ENCODE measurements at regions not wholly inside any gene's neighbourhood (a gene's known extent, or its start where the extent isn't known, plus 50 kb on each side); places are given as distances from the start of the nearest gene placed in this dataset.

DNA sequence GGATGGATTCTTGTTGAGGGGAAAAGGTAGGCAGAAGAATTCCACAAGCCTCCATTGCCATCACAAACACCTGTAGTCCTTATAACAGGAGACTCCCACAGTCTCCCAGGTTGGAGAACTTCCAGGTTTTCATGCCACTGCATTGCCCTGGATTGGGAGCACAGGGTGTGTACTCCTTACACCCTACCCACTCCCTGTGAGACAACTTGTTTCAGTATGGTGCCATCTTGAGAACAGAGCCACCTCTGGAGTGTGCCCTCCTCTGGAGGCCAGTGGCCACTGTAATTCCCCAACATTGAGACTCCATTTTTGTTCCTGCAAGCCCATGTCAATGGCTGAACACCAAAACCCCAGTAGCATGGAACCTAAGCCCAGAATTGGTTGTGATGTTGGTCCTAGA lies 123.5 kb upstream of the LAMA2 start:
- Mint-ChIP-seq H3K27ac (no peak overlapping the region), H3K4me3 (no peak overlapping the region), H3K27me3 (peaks cover 2 to 12% of the 10 kb centered on the region in 2 donors), H3K4me1 (no peaks in the 10 kb centered on the region), H3K36me3 (no peaks in the 10 kb centered on the region), H3K9me3 (peaks cover 0 to 2% (median 0%) of the 10 kb centered on the region in 8 donors)
- DNase-seq = no peak
- intact Hi-C loops (cut with micrococcal nuclease) = no loop called here
- ChIA-PET CTCF (ENCODE audit: partially characterized antibody) (no interaction called here), POLR2A (ENCODE audit: partially characterized antibody) (no interaction called here)
- no peaks in the 10 kb centered on the region for H3K9me3 ChIP-seq (ENCODE audit: control insufficient read depth in 1 of 2, low read length in 2 of 2)
- no peaks in the 10 kb centered on the region for H3K27me3 ChIP-seq (ENCODE audit: insufficient read depth, low read length)
- no peak overlapping the region for H3K27ac ChIP-seq (ENCODE audit: low read depth, low read length)
- no peak overlapping the region for H3K4me3 ChIP-seq (ENCODE audit: low read length in 2 of 2)
- H3K36me3 ChIP-seq (ENCODE audit: insufficient read depth, low read length) = no peaks in the 10 kb centered on the region
- H3K4me1 ChIP-seq (ENCODE audit: insufficient read depth, low read length) = no peaks in the 10 kb centered on the region

GRCh38 chr6:128757961-128758360 lies 125.0 kb upstream of the LAMA2 start:
- peaks cover 0 to 2% (median 0%) of the 10 kb centered on the region in 8 donors for H3K9me3 Mint-ChIP-seq
- DNase-seq = no peak
- intact Hi-C loops (cut with micrococcal nuclease) = no loop called here
- no peaks in the 10 kb centered on the region for H3K4me1 Mint-ChIP-seq
- H3K4me1 ChIP-seq (ENCODE audit: insufficient read depth, low read length) = no peaks in the 10 kb centered on the region
- H3K27ac Mint-ChIP-seq = no peak overlapping the region
- H3K9me3 ChIP-seq (ENCODE audit: control insufficient read depth in 1 of 2, low read length in 2 of 2) = no peaks in the 10 kb centered on the region
- H3K27ac ChIP-seq (ENCODE audit: low read depth, low read length) = no peak overlapping the region
- no peaks in the 10 kb centered on the region for H3K36me3 Mint-ChIP-seq
- H3K27me3 Mint-ChIP-seq = peaks cover 2 to 12% of the 10 kb centered on the region in 2 donors
- no peak overlapping the region for H3K4me3 Mint-ChIP-seq
- ChIA-PET CTCF (ENCODE audit: partially characterized antibody) (no interaction called here), POLR2A (ENCODE audit: partially characterized antibody) (no interaction called here)
- no peaks in the 10 kb centered on the region for H3K27me3 ChIP-seq (ENCODE audit: insufficient read depth, low read length)
- H3K4me3 ChIP-seq (ENCODE audit: low read length in 2 of 2) = no peak overlapping the region
- H3K36me3 ChIP-seq (ENCODE audit: insufficient read depth, low read length) = no peaks in the 10 kb centered on the region

- H3K4me1 ChIP-seq (ENCODE audit: insufficient read depth, low read length) = no peaks in the 10 kb centered on the region
- POLR2A ChIA-PET (ENCODE audit: partially characterized antibody) = no interaction called here
- no peak for DNase-seq
- H3K4me3 ChIP-seq (ENCODE audit: low read length in 2 of 2) = no peak overlapping the region
- Mint-ChIP-seq H3K4me3 (no peak overlapping the region), H3K27me3 (peaks cover 2 to 5% of the 10 kb centered on the region in 2 donors), H3K36me3 (no peaks in the 10 kb centered on the region), H3K4me1 (no peaks in the 10 kb centered on the region), H3K9me3 (no peaks in the 10 kb centered on the region), H3K27ac (no peak overlapping the region)
- H3K36me3 ChIP-seq (ENCODE audit: insufficient read depth, low read length) = no peaks in the 10 kb centered on the region
- H3K27ac ChIP-seq (ENCODE audit: low read depth, low read length) = no peak overlapping the region
- intact Hi-C loops (cut with micrococcal nuclease) = no loop called here
- CTCF ChIA-PET (ENCODE audit: partially characterized antibody) = no interaction called here
- H3K27me3 ChIP-seq (ENCODE audit: insufficient read depth, low read length) = no peaks in the 10 kb centered on the region
- H3K9me3 ChIP-seq (ENCODE audit: control insufficient read depth in 1 of 2, low read length in 2 of 2) = no peaks in the 10 kb centered on the region
Observed at GRCh38 chr6:128754658-128755256, 128.2 kb upstream of the LAMA2 start.

DNA sequence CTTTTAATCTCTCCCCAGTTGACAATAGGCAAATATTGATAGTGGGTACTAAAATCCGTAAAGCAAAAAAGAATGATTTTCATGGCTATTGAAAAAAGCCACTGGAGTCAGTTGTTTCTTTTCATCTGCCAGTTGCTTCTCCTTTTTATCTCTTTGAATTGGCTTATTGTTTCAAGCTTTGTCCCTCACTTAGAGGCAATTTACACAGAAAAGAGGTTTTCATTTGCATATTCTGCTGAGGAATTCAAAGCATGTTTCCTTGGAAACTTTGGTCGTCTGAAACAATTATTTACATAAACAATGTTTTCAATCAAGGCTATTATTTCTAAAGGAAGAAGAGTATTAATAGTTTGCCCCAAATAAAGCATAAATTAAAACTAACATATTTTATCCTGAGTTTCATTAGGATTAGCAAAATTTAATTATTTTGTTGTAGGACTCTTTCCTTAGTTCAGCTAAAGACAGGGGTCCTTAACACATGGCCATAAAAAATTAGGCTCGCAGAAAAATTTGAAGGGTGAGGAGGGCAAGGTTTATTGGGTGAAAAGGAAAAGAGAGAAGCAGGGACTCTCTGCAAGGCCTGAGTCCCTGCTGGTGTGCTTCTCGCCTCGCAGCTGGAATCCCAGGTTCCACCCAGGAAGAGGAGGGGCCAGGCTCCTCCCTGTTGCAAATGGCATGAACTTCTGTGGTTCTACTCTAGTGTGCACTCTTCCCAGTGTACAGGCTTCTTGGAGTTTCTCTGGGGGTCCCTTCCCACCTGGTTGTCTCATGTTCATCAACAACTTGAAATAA lies 138.8 kb upstream of the LAMA2 start:
- no peak for DNase-seq
- Mint-ChIP-seq H3K27ac (no peak overlapping the region), H3K9me3 (peaks cover 0 to 3% (median 0%) of the 10 kb centered on the region in 8 donors), H3K27me3 (peaks cover 3 to 4% of the 10 kb centered on the region in 2 donors), H3K4me3 (no peak overlapping the region), H3K4me1 (no peaks in the 10 kb centered on the region), H3K36me3 (no peaks in the 10 kb centered on the region)
- Histone ChIP-seq H3K4me3 (ENCODE audit: low read length in 2 of 2) (no peak overlapping the region), H3K4me1 (ENCODE audit: insufficient read depth, low read length) (no peaks in the 10 kb centered on the region), H3K27ac (ENCODE audit: low read depth, low read length) (no peak overlapping the region), H3K36me3 (ENCODE audit: insufficient read depth, low read length) (no peaks in the 10 kb centered on the region), H3K9me3 (ENCODE audit: control insufficient read depth in 1 of 2, low read length in 2 of 2) (no peaks in the 10 kb centered on the region), H3K27me3 (ENCODE audit: insufficient read depth, low read length) (no peaks in the 10 kb centered on the region)
- CTCF ChIA-PET (ENCODE audit: partially characterized antibody) = interaction anchor here (0.6 kb wide), 1 partner anchor 1459 kb away, joined by 3 read pairs; no protein-coding TSS in a partner anchor
- POLR2A ChIA-PET (ENCODE audit: partially characterized antibody) = no interaction called here
- intact Hi-C loops (cut with micrococcal nuclease) = no loop called here

DNA sequence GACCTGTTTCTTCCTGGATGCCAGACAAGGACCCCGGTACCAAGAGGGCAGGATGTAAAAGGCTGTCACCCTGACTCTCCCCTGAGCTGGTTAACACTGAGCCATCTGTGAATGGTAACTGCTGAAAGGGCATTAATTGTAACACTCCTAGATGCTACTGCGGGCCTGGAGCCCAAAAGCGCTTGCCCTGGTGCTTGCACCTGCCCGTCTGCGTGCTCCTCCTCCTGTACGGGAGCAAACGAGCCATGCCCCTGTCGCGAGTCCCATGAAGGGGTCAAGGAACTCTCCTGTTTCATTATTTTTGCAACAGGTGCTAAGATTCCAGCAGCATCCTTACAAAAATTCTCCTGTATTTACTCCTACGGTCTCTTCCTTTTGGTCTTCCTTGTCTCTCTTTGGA lies 140.0 kb upstream of the LAMA2 start:
- Histone ChIP-seq H3K9me3 (ENCODE audit: control insufficient read depth in 1 of 2, low read length in 2 of 2) (no peaks in the 10 kb centered on the region), H3K4me3 (ENCODE audit: low read length in 2 of 2) (no peak overlapping the region), H3K4me1 (ENCODE audit: insufficient read depth, low read length) (no peaks in the 10 kb centered on the region), H3K36me3 (ENCODE audit: insufficient read depth, low read length) (no peaks in the 10 kb centered on the region), H3K27me3 (ENCODE audit: insufficient read depth, low read length) (no peaks in the 10 kb centered on the region), H3K27ac (ENCODE audit: low read depth, low read length) (no peak overlapping the region)
- ChIA-PET CTCF (ENCODE audit: partially characterized antibody) (no interaction called here), POLR2A (ENCODE audit: partially characterized antibody) (no interaction called here)
- H3K9me3 Mint-ChIP-seq = peaks cover 0 to 3% (median 0%) of the 10 kb centered on the region in 8 donors
- H3K4me1 Mint-ChIP-seq = no peaks in the 10 kb centered on the region
- no peaks in the 10 kb centered on the region for H3K36me3 Mint-ChIP-seq
- H3K27me3 Mint-ChIP-seq = peaks cover 3 to 4% of the 10 kb centered on the region in 2 donors
- intact Hi-C loops (cut with micrococcal nuclease) = no loop called here
- no peak for DNase-seq
- H3K27ac Mint-ChIP-seq = no peak overlapping the region
- H3K4me3 Mint-ChIP-seq = no peak overlapping the region

DNA sequence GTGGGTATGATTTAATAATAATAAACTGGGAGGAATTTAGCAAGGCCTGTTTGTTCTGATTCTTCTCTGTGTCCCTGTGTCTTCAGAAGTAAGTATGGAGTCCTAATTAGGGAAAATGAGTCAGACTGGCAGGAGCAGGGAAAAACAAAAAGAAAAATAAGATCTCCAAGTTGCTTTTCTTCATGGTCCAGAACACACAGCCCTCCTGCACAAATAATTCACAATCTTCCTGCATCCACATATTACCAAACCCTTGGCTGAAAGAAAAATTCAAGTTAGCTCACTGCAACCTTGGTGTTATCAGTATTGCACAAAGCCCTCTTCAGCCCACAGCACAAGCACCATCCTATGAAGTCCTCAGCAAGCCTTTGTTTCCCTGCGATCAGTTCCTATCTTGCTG lies 142.0 kb upstream of the LAMA2 start:
- no peaks in the 10 kb centered on the region for H3K9me3 Mint-ChIP-seq
- intact Hi-C loops (cut with micrococcal nuclease) = no loop called here
- Histone ChIP-seq H3K9me3 (ENCODE audit: control insufficient read depth in 1 of 2, low read length in 2 of 2) (no peaks in the 10 kb centered on the region), H3K4me1 (ENCODE audit: insufficient read depth, low read length) (no peaks in the 10 kb centered on the region), H3K27me3 (ENCODE audit: insufficient read depth, low read length) (no peaks in the 10 kb centered on the region), H3K36me3 (ENCODE audit: insufficient read depth, low read length) (no peaks in the 10 kb centered on the region), H3K27ac (ENCODE audit: low read depth, low read length) (no peak overlapping the region), H3K4me3 (ENCODE audit: low read length in 2 of 2) (no peak overlapping the region)
- DNase-seq = no peak
- ChIA-PET POLR2A (ENCODE audit: partially characterized antibody) (no interaction called here), CTCF (ENCODE audit: partially characterized antibody) (no interaction called here)
- H3K36me3 Mint-ChIP-seq = no peaks in the 10 kb centered on the region
- H3K27me3 Mint-ChIP-seq = peaks cover 0 to 2% of the 10 kb centered on the region in 2 donors
- no peaks in the 10 kb centered on the region for H3K4me1 Mint-ChIP-seq
- no peak overlapping the region for H3K27ac Mint-ChIP-seq
- no peak overlapping the region for H3K4me3 Mint-ChIP-seq

GRCh38 chr6:128739112-128739511 lies 143.8 kb upstream of the LAMA2 start:
- CTCF ChIA-PET (ENCODE audit: partially characterized antibody) = no interaction called here

More at GRCh38 chr6:128739112-128739511, 143.8 kb upstream of the LAMA2 start:
- peaks cover 0 to 2% of the 10 kb centered on the region in 2 donors for H3K27me3 Mint-ChIP-seq
- Histone ChIP-seq H3K27ac (ENCODE audit: low read depth, low read length) (no peak overlapping the region), H3K9me3 (ENCODE audit: control insufficient read depth in 1 of 2, low read length in 2 of 2) (no peaks in the 10 kb centered on the region), H3K4me3 (ENCODE audit: low read length in 2 of 2) (no peak overlapping the region), H3K27me3 (ENCODE audit: insufficient read depth, low read length) (no peaks in the 10 kb centered on the region), H3K36me3 (ENCODE audit: insufficient read depth, low read length) (no peaks in the 10 kb centered on the region), H3K4me1 (ENCODE audit: insufficient read depth, low read length) (no peaks in the 10 kb centered on the region)
- H3K36me3 Mint-ChIP-seq = no peaks in the 10 kb centered on the region
- POLR2A ChIA-PET (ENCODE audit: partially characterized antibody) = no interaction called here
- H3K4me1 Mint-ChIP-seq = no peaks in the 10 kb centered on the region
- no peak for DNase-seq
- H3K27ac Mint-ChIP-seq = no peak overlapping the region
- intact Hi-C loops (cut with micrococcal nuclease) = no loop called here
- H3K4me3 Mint-ChIP-seq = no peak overlapping the region
- no peaks in the 10 kb centered on the region for H3K9me3 Mint-ChIP-seq
